GM12864 (cell line): ENCODE measurements at regions not wholly inside any gene's neighbourhood (a gene's known extent, or its start where the extent isn't known, plus 50 kb on each side); places are given as distances from the start of the nearest gene placed in this dataset.

Experiments used
- DNase-seq: peaks from one replicate; pipeline ENCODE4 v3.0.0-alpha.2; 2011; ENCODE audit warnings: low read depth
- H3K4me3 ChIP-seq: 2 replicates; pipeline ENCODE4 v1.5.1; 2011; ENCODE audit warnings: mild to moderate bottlenecking, low read depth, low read length, control low read depth
- TF ChIP-seq, protein P1 (sequence below): IDR thresholded peaks from 2 replicates; pipeline ENCODE4 v1.5.1; 2011; ENCODE audit warnings: low read depth, mild to moderate bottlenecking, moderate library complexity, low read length, control low read depth, inconsistent platforms; ENCODE audit errors: missing control alignments

DNA sequence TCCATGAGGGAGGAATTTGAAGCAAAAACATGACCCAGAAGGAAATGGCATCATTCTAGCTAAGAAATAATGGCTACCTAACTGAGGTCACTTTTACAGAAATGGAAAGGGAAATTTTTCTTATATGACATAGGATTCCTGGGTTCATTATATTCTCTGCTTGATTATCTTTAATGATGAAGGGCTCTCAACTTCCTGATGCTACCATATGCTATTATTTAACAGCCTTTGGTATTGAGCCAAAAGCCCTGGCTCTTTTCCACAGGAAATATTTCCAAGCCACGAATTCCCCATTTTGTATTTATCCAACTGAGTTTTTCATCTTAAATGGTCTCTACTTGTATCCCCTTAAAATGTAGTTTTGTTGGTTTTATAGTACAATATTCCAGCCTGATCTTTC is 63.2 kb upstream of the NPAS2 start:
- DNase-seq: no peak
- TF ChIP-seq, protein P1, sequence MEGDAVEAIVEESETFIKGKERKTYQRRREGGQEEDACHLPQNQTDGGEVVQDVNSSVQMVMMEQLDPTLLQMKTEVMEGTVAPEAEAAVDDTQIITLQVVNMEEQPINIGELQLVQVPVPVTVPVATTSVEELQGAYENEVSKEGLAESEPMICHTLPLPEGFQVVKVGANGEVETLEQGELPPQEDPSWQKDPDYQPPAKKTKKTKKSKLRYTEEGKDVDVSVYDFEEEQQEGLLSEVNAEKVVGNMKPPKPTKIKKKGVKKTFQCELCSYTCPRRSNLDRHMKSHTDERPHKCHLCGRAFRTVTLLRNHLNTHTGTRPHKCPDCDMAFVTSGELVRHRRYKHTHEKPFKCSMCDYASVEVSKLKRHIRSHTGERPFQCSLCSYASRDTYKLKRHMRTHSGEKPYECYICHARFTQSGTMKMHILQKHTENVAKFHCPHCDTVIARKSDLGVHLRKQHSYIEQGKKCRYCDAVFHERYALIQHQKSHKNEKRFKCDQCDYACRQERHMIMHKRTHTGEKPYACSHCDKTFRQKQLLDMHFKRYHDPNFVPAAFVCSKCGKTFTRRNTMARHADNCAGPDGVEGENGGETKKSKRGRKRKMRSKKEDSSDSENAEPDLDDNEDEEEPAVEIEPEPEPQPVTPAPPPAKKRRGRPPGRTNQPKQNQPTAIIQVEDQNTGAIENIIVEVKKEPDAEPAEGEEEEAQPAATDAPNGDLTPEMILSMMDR: no peak
- no peak overlapping the region for H3K4me3 ChIP-seq

DNA sequence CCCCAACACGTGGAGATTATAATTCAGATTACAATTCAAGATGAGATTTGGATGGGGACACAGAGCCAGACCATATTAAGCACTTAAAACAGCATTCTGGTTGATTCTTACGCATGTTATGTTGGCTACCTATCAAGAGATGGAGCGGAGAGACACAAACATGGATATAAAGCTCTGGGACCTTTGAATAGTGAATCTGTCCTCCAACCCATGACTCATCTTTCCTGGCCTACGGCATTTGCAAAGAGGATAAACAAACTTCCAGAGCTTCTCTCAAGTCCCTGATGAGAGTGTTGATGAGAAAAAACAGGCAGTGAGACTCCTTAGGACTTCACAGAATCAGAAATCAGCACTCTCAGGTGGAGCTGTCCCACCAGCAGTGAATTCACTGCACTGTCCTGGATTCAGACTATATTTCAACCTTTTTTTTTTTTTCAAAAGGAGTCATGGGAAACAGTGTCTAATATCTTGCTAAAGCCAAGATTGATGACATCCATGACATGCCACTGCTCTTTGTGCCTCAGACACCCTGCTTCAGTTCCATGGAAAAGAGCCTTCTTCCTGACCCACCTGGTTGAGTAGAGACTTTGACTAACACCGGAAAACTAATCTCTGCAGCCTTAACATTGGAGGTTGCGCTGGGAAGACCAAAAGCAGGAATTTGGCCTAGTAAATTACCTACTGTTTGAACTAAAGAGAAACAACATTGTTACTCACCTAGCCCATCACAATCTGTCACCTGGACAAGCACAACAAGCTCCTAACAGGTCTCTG is 62.1 kb upstream of the NPAS2 start:
- TF ChIP-seq, protein P1: no peak
- DNase-seq: no peak
- H3K4me3 ChIP-seq: no peak overlapping the region

DNA sequence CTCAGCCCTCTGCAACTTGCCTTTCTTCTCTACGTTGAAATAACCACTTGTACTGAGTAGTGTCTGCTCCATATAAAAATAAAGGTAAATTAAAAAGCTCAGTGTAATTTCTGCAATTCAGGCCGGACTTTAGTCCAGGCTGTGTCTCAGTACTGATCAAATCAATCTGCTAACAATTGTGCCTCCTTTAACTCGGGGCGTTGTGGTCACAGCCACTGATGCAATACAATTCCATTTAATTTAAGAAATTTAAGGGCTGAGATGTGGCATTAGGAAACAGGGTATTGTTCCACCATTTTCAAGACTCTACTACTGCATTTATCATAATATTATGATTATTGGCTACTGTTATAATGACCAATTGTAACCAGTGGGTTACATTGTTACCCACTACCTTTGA is 60.0 kb upstream of the NPAS2 start:
- DNase-seq: no peak
- TF ChIP-seq, protein P1: no peak
- no peak overlapping the region for H3K4me3 ChIP-seq

DNA sequence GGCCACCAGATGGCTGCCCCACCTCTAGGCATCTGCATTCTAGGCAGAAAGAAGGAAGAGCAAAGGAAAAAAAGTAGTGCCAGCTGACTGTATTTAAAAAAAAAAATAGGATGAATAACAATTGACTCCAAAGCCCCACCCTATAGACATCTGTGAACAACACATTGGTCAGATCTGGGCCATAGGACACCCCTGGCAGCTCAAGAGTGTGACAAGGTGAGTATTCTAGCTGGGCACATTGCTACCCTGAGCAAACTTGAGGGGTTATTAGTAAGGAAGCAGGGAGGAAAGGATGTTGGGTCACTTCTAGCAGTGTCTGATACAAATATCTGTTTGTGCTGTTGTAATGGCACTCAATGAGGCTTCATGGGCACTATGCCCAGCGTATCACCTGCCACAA is 58.6 kb upstream of the NPAS2 start:
- no peak for DNase-seq
- TF ChIP-seq, protein P1: no peak
- no peak overlapping the region for H3K4me3 ChIP-seq

DNA sequence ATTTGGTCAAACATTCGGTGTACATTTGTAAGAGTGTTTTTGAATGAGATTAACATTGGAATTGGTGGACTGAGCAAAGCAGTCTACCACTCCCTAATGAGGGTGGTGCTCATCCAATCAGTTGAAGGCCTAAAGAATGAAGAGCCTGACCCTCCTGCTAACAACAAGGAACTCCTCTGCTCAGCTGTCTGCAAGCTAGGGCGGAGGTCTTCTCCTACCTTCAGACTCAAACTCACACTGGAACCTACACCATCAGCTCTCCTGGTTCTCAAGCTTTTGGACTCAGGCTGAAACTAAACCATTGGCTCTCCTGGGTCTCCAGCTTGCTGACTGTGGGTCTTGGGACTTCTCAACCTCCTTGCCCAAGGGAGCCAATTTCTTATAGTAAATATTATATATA is 55.5 kb upstream of the NPAS2 start:
- TF ChIP-seq, protein P1: no peak
- DNase-seq: no peak
- H3K4me3 ChIP-seq: no peak overlapping the region

DNA sequence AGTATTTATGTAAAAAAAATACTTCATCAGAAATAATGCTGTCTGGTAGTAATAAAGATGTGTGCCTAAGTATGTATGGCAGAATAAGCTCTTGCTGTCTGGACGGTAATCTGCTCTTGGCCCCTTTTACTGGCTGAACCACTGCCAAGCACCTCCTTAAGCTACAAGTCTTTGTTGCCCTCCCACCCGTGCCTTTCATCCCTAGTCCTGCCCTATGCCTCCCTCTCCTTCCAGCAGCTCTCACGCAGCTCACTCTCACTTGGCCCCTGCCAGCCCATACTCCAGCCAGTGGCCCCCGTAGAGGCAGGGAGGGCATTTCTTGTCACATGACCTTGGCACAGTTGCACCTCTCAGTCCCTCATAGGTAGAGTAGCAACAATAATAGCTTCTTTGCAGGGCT is 54.5 kb upstream of the NPAS2 start:
- no peak overlapping the region for H3K4me3 ChIP-seq
- TF ChIP-seq, protein P1: no peak
- DNase-seq: no peak

DNA sequence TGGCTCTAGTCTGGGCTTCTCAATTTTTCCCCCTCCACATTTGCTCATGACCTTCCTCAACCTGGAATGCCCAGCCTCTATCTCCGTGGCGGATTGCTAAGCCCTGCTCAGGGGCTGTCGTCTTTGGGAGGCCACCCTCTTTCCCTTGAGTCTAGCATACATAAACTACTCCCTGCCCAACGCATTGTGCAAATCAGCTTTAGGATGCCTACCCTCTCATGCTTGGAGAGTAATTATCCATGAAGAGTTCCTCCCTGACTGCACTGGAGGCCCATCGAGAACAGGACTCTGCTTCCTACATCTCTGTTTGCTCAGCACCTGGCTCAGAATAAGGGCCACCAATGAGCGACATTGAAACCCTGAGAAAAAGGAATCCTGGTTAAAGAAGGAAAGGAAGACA is 53.7 kb upstream of the NPAS2 start:
- no peak for DNase-seq
- no peak overlapping the region for H3K4me3 ChIP-seq
- TF ChIP-seq, protein P1: no peak
